Esophagus muscularis mucosa (tissue), 4 donors: ENCODE measurements at regions not wholly inside any gene's neighbourhood (a gene's known extent, or its start where the extent isn't known, plus 50 kb on each side); places are given as distances from the start of the nearest gene placed in this dataset.

ENCODE experiments used
- DNase-seq: peaks from one replicate; pipeline ENCODE4 v3.0.0-alpha.2; 2017; ENCODE audit errors: extremely low spot score
- H3K27ac ChIP-seq, 4 donors: fragments of 200-600 bp; sonication (generic); replicated peaks in 1 of 4; 1 replicate in 3 of 4; 2 replicates in 1 of 4; pipeline ENCODE4 v1.5.1; 2016 to 2019; ENCODE audit warnings: mild to moderate bottlenecking in 1 of 4
- H3K27me3 ChIP-seq, 4 donors: fragments of 200-600 bp; sonication (generic); one replicate each; pipeline versions ENCODE4 v1.5.1 to v1.6.0; 2016 to 2019
- H3K36me3 ChIP-seq, 4 donors: fragments of 200-600 bp; sonication (generic); one replicate each; pipeline ENCODE4 v1.5.1; 2016 to 2019
- H3K4me1 ChIP-seq, 4 donors: fragments of 200-600 bp; sonication (generic); one replicate each; pipeline ENCODE4 v1.5.1; 2016 to 2019
- H3K4me3 ChIP-seq, 4 donors: fragments of 200-600 bp; sonication (generic); 1 replicate in 2 of 4; 2 replicates in 2 of 4; pipeline ENCODE4 v1.5.1; 2016 to 2019; ENCODE audit warnings: mild to moderate bottlenecking in 4 of 4, moderate library complexity in 1 of 4
- H3K9me3 ChIP-seq, 4 donors: fragments of 200-600 bp; sonication (generic); 1 replicate in 3 of 4; 2 replicates in 1 of 4; pipeline ENCODE4 v1.5.1; 2016 to 2019
- EP300 ChIP-seq: sonication (generic); formaldehyde crosslinking; IDR thresholded peaks from one replicate; pipeline ENCODE4 v1.6.1; 2017; ENCODE audit warnings: antibody characterized with exemption
- POLR2A ChIP-seq: fragments of 450-650 bp; IDR thresholded peaks from one replicate; pipeline ENCODE4 v1.6.1; 2017; ENCODE audit warnings: antibody characterized with exemption, moderate library complexity, mild to moderate bottlenecking, low read depth
- POLR2AphosphoS5 ChIP-seq, 2 donors: sonication (generic); formaldehyde crosslinking; IDR thresholded peaks; one replicate each; pipeline ENCODE4 v1.6.1; 2017; ENCODE audit warnings: antibody characterized with exemption in 2 of 2
- WGBS: methylation state at CpG from one replicate; pipeline ENCODE4 v1.1.5; 2018; 5-methylcytosine and 5-hydroxymethylcytosine counted together
- intact Hi-C: fragments of 100-400 bp; cut with DNase I; formaldehyde crosslinking; loops from one replicate; pipeline ENCODE4 v1.15.1; 2023
- TF ChIP-seq, protein P1 (sequence below), 3 experiments: fragments of 200-600 bp in 2 of 3; fragments of 450-650 bp in 1 of 3; sonication (generic) in 2 of 3; IDR thresholded peaks; one replicate each; pipeline ENCODE4 v1.5.1; 2017 to 2019; ENCODE audit warnings: antibody characterized with exemption in 3 of 3, mild to moderate bottlenecking in 2 of 3, moderate library complexity in 1 of 3

DNA sequence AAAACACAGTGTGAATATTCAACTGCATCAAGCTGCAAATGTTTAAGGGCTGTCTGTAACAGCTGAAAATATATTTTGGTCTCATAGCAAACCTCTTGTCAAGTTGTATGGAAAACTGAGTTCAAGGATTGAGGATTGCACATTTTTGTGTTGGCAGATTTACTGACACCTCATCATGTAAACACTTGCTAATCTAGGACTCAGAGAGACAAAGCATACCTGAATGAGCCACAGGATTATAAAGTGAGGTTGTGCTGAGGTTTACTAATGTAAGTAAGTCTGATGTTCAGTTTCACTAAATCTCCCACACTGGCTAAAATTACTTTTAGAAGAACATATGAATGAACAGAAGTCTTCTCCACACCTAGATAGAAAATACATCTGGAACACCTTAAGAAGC is 1993.1 kb upstream of the CELF4 start:
- Histone ChIP-seq H3K4me1 (no peaks in the 10 kb centered on the region), H3K27me3 (no peaks in the 10 kb centered on the region), H3K36me3 (no peaks in the 10 kb centered on the region), H3K4me3 (no peak overlapping the region), H3K27ac (no peak overlapping the region), H3K9me3 (no peaks in the 10 kb centered on the region)
- DNase-seq = no peak
- intact Hi-C loops = no loop called here
- TF ChIP-seq EP300 (no peak), POLR2A (no peak), POLR2AphosphoS5 (IDR thresholded peaks at IDR 0.05) (no peak)
- TF ChIP-seq, protein P1, sequence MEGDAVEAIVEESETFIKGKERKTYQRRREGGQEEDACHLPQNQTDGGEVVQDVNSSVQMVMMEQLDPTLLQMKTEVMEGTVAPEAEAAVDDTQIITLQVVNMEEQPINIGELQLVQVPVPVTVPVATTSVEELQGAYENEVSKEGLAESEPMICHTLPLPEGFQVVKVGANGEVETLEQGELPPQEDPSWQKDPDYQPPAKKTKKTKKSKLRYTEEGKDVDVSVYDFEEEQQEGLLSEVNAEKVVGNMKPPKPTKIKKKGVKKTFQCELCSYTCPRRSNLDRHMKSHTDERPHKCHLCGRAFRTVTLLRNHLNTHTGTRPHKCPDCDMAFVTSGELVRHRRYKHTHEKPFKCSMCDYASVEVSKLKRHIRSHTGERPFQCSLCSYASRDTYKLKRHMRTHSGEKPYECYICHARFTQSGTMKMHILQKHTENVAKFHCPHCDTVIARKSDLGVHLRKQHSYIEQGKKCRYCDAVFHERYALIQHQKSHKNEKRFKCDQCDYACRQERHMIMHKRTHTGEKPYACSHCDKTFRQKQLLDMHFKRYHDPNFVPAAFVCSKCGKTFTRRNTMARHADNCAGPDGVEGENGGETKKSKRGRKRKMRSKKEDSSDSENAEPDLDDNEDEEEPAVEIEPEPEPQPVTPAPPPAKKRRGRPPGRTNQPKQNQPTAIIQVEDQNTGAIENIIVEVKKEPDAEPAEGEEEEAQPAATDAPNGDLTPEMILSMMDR (IDR thresholded peaks at IDR 0.05) = no peak

DNA sequence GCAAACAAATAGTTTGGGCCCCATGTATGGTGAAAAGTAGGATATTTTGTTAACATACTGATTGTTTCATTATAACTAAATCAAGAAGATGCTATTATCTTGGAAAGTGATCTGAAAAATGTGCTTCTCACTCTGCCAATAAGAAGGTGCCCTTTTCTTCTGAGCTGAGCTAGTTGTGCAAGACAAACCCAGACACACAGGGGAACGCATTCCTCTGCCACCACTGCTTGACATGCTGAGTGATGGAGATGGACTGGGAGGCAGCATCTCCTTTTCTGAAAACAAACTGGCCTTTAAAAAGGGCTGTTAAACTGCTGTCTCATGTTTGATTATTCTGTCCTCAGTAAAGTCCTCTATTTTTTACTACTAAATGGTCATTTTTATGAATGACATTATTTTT is 1989.9 kb upstream of the CELF4 start:
- Histone ChIP-seq H3K36me3 (no peaks in the 10 kb centered on the region), H3K4me1 (no peaks in the 10 kb centered on the region), H3K27ac (no peak overlapping the region), H3K27me3 (no peaks in the 10 kb centered on the region), H3K9me3 (no peaks in the 10 kb centered on the region), H3K4me3 (no peak overlapping the region)
- intact Hi-C loops = no loop called here
- WGBS = 80% methylated on average over 1 of the region's 1 CpG
- no peak for DNase-seq
- TF ChIP-seq POLR2AphosphoS5 (IDR thresholded peaks at IDR 0.05) (no peak), EP300 (no peak), POLR2A (no peak)
- TF ChIP-seq, protein P1 (IDR thresholded peaks at IDR 0.05) = no peak

DNA sequence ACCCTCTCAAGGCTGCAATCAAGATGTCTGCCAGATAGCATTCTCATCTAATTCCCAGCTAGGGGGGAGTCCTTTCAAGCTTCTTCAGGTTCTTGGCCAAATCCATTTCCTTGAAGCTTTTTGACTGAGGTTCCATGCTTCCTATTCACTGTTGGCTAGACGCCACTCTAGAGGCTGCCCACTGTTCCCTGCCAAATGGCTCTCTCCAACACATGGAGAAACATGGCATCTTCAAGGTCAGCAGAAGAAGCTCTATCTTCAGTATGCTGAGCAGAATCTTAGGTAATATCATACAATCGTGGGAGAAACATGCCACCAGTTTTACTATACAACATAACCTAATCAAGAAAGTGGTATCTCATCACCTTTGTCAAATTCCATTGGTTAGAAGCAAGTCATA is 1985.1 kb upstream of the CELF4 start:
- intact Hi-C loops = no loop called here
- H3K27me3 ChIP-seq = no peaks in the 10 kb centered on the region
- TF ChIP-seq POLR2A (no peak), POLR2AphosphoS5 (IDR thresholded peaks at IDR 0.05) (no peak), EP300 (no peak)
- TF ChIP-seq, protein P1 (IDR thresholded peaks at IDR 0.05) = no peak
- no peaks in the 10 kb centered on the region for H3K36me3 ChIP-seq
- no peaks in the 10 kb centered on the region for H3K9me3 ChIP-seq
- no peak overlapping the region for H3K4me3 ChIP-seq
- 84% methylated on average over 2 of the region's 2 CpGs for WGBS
- H3K27ac ChIP-seq = no peak overlapping the region
- DNase-seq = no peak
- H3K4me1 ChIP-seq = no peaks in the 10 kb centered on the region

- H3K9me3 ChIP-seq = no peaks in the 10 kb centered on the region
- WGBS = 45% methylated on average over 1 of the region's 1 CpG
- H3K36me3 ChIP-seq = no peaks in the 10 kb centered on the region
- no peaks in the 10 kb centered on the region for H3K4me1 ChIP-seq
- no peaks in the 10 kb centered on the region for H3K27me3 ChIP-seq
- TF ChIP-seq, protein P1 (IDR thresholded peaks at IDR 0.05) = no peak
- TF ChIP-seq POLR2AphosphoS5 (IDR thresholded peaks at IDR 0.05) (no peak), POLR2A (no peak), EP300 (no peak)
- H3K27ac ChIP-seq = no peak overlapping the region
- no peak overlapping the region for H3K4me3 ChIP-seq
- DNase-seq = no peak
- intact Hi-C loops = no loop called here
Measured at GRCh38 chr18:39549144-39549543, 1983.5 kb upstream of the CELF4 start.

- intact Hi-C loops = no loop called here
- no peaks in the 10 kb centered on the region for H3K27me3 ChIP-seq
- H3K4me3 ChIP-seq = no peak overlapping the region
- H3K36me3 ChIP-seq = no peaks in the 10 kb centered on the region
- H3K9me3 ChIP-seq = no peaks in the 10 kb centered on the region
- H3K27ac ChIP-seq = no peak overlapping the region
- no peak for TF ChIP-seq POLR2AphosphoS5 (IDR thresholded peaks at IDR 0.05)
- H3K4me1 ChIP-seq = no peaks in the 10 kb centered on the region
- no peak for DNase-seq
- WGBS = 92% methylated on average over 5 of the region's 5 CpGs
Measured at GRCh38 chr18:39531659-39532058, 1966.1 kb upstream of the CELF4 start.
